GM12873 (cell line): ENCODE measurements at regions not wholly inside any gene's neighbourhood (a gene's known extent, or its start where the extent isn't known, plus 50 kb on each side); places are given as distances from the start of the nearest gene placed in this dataset.

Experiments
- CTCF ChIP-seq: IDR thresholded peaks from 2 replicates; pipeline ENCODE4 v1.5.1; 2012; ENCODE audit warnings: low read depth, mild to moderate bottlenecking, moderate library complexity, low read length, control low read depth; ENCODE audit not compliant: insufficient read depth; ENCODE audit errors: missing control alignments

GRCh38 chr12:112615196-112615595 lies 176.4 kb upstream of the RPH3A start:
- TF ChIP-seq CTCF, result no peak

GRCh38 chr12:112616469-112617152 lies 174.9 kb upstream of the RPH3A start:
- TF ChIP-seq CTCF, result no peak

GRCh38 chr12:112617153-112617505 lies 174.4 kb upstream of the RPH3A start:
- no peak for TF ChIP-seq CTCF

- TF ChIP-seq CTCF, result no peak
These were observed 163.7 kb upstream of the RPH3A start for GRCh38 chr12:112627851-112628250.

- TF ChIP-seq CTCF, result no peak
These were observed 156.5 kb upstream of the RPH3A start for GRCh38 chr12:112635036-112635435.

GRCh38 chr12:112638420-112638819 lies 153.1 kb upstream of the RPH3A start:
- no peak for TF ChIP-seq CTCF

GRCh38 chr12:112645586-112645985 lies 146.0 kb upstream of the RPH3A start:
- no peak for TF ChIP-seq CTCF
